ENCODE measurements at regions not wholly inside any gene's neighbourhood (a gene's known extent, or its start where the extent isn't known, plus 50 kb on each side); places are given as distances from the start of the nearest gene placed in this dataset.
"Not testable (repeated sequence)": the region's sequence is repeated elsewhere in the genome, so short reads cannot be mapped to it uniquely, and the experiment has no call there.

- no peak for ATAC-seq
- Histone ChIP-seq H3K4me1 (no peaks in the 10 kb centered on the region), H3K9me3 (peaks cover 0 to 12% (median under 1%) of the 10 kb centered on the region in 12 donors), H3K27me3 (no peaks in the 10 kb centered on the region), H3K36me3 (no peaks in the 10 kb centered on the region), H3K4me3 (no peak overlapping the region), H3K27ac (no peak overlapping the region)
- no peak for DNase-seq
- intact Hi-C loops (cut with DNase I) = no loop called here
- TF ChIP-seq POLR2A (IDR thresholded peaks at IDR 0.05) (no peak), CTCF (IDR thresholded peaks at IDR 0.05) (no peak)
- 57 to 68% (median 65%) methylated on average over 4 of the region's 4 CpGs for WGBS, 4 donors
Measured at GRCh38 chr12:25701290-25701689, 148.2 kb upstream of the LMNTD1 start.

GRCh38 chr12:25702553-25702952 is 149.5 kb upstream of the LMNTD1 start:
- DNase-seq (no peak), ATAC-seq (no peak)
- H3K4me1 ChIP-seq = no peaks in the 10 kb centered on the region
- H3K36me3 ChIP-seq = no peaks in the 10 kb centered on the region
- intact Hi-C loops (cut with DNase I) = no loop called here
- no peak for TF ChIP-seq CTCF (IDR thresholded peaks at IDR 0.05)
- no peak for TF ChIP-seq POLR2A (IDR thresholded peaks at IDR 0.05)
- H3K4me3 ChIP-seq = no peak overlapping the region
- no peaks in the 10 kb centered on the region for H3K27me3 ChIP-seq
- 79 to 89% (median 81%) methylated on average over 3 of the region's 3 CpGs for WGBS, 4 donors
- peaks cover 0 to 17% (median 2%) of the 10 kb centered on the region in 12 donors for H3K9me3 ChIP-seq
- no peak overlapping the region for H3K27ac ChIP-seq

- 0% methylated on average over 1 of the region's 1 CpG; no CpG with 5 or more reads in 2 of the 4 donors for WGBS, 4 donors
- Histone ChIP-seq H3K9me3 (peaks cover 0 to 19% (median 3%) of the 10 kb centered on the region in 12 donors), H3K27ac (no peak overlapping the region), H3K4me1 (no peaks in the 10 kb centered on the region), H3K27me3 (no peaks in the 10 kb centered on the region), H3K4me3 (no peak overlapping the region), H3K36me3 (no peaks in the 10 kb centered on the region)
- DNase-seq = no peak
- ATAC-seq = no peak
- intact Hi-C loops (cut with DNase I) = no loop called here
- TF ChIP-seq CTCF (IDR thresholded peaks at IDR 0.05) (no peak), POLR2A (IDR thresholded peaks at IDR 0.05) (no peak)
Measured at GRCh38 chr12:25705261-25705660, 152.2 kb upstream of the LMNTD1 start.

- H3K9me3 ChIP-seq = peaks cover 0 to 29% (median 11%) of the 10 kb centered on the region in 12 donors
- intact Hi-C loops (cut with DNase I); H3K4me3 ChIP-seq; H3K27ac ChIP-seq; H3K27me3 ChIP-seq; DNase-seq; H3K36me3 ChIP-seq; H3K4me1 ChIP-seq; ATAC-seq: not testable (repeated sequence)
Measured at GRCh38 chr12:25706646-25707045, 153.6 kb upstream of the LMNTD1 start.

GRCh38 chr12:25707056-25707455 is 154.0 kb upstream of the LMNTD1 start:
- no peak for ATAC-seq
- no peak overlapping the region for H3K27ac ChIP-seq
- TF ChIP-seq CTCF (IDR thresholded peaks at IDR 0.05) (no peak), POLR2A (IDR thresholded peaks at IDR 0.05) (no peak)
- H3K27me3 ChIP-seq = no peaks in the 10 kb centered on the region
- H3K9me3 ChIP-seq = peaks cover 0 to 30% (median 10%) of the 10 kb centered on the region in 12 donors
- DNase-seq = no peak
- H3K4me1 ChIP-seq = no peaks in the 10 kb centered on the region
- no peaks in the 10 kb centered on the region for H3K36me3 ChIP-seq
- no peak overlapping the region for H3K4me3 ChIP-seq
- intact Hi-C loops (cut with DNase I) = no loop called here

Measured in heart left ventricle (tissue), 16 donors.